HEK293 (cell line): ENCODE measurements at regions not wholly inside any gene's neighbourhood (a gene's known extent, or its start where the extent isn't known, plus 50 kb on each side); places are given as distances from the start of the nearest gene placed in this dataset.

Experiments
- CTCF ChIA-PET: fragments of 350-600 bp; formaldehyde crosslinking; extraction: SDS; loops from one replicate; lab custom pipeline; 2021; ENCODE audit warnings: antibody characterized with exemption; lab: Yijun Ruan, JAX
- POLR2A ChIA-PET: fragments of 300-600 bp; formaldehyde crosslinking; extraction: SDS; loops from one replicate; lab custom pipeline; 2020; ENCODE audit warnings: antibody characterized with exemption, inconsistent platforms; lab: Yijun Ruan, JAX
- H3K27ac ChIP-seq: fragments of 200-500 bp; sonication (Bioruptor generic); 2 replicates; pipeline ENCODE4 v1.5.1; 2014; ENCODE audit warnings: low read depth, low read length, control low read depth, inconsistent platforms; ENCODE audit errors: extremely low read depth
- H3K36me3 ChIP-seq, 2 experiments: fragments of 200-500 bp in 1 of 2; sonication (Bioruptor generic) in 1 of 2; 1 replicate in 1 of 2; 2 replicates in 1 of 2; pipeline ENCODE4 v1.5.1; 2014 to 2017; ENCODE audit warnings: inconsistent platforms in 2 of 2, low read length in 2 of 2; ENCODE audit not compliant: control insufficient read depth in 2 of 2, insufficient read depth in 1 of 2
- H3K4me1 ChIP-seq: fragments of 200-500 bp; sonication (Bioruptor generic); 2 replicates; pipeline ENCODE4 v1.5.1; 2014; ENCODE audit warnings: mild to moderate bottlenecking, low read length, inconsistent platforms; ENCODE audit not compliant: control insufficient read depth, insufficient read depth
- H3K4me3 ChIP-seq: 2 replicates; pipeline ENCODE4 v1.5.1; 2011; ENCODE audit warnings: low read depth, mild to moderate bottlenecking, control low read depth, low read length, moderate library complexity
- H3K9me3 ChIP-seq: fragments of 200-500 bp; sonication (Bioruptor generic); 2 replicates; pipeline ENCODE4 v1.5.1; 2014; ENCODE audit warnings: low read depth, low read length, inconsistent platforms; ENCODE audit not compliant: control insufficient read depth, insufficient read depth
- FEZF1 ChIP-seq: fragments of 450-650 bp; formaldehyde crosslinking; IDR thresholded peaks from 2 replicates; pipeline ENCODE4 v1.5.1; 2016; ENCODE audit warnings: missing biosample characterization, missing genetic modification characterization
- KLF10 ChIP-seq: fragments of 450-650 bp; IDR thresholded peaks from 2 replicates; pipeline ENCODE4 v1.5.1; 2018; ENCODE audit warnings: missing biosample characterization, mild to moderate bottlenecking, missing genetic modification characterization
- SP7 ChIP-seq: fragments of 450-650 bp; formaldehyde crosslinking; IDR thresholded peaks from 2 replicates; pipeline ENCODE4 v1.5.1; 2016; ENCODE audit warnings: missing biosample characterization, missing genetic modification characterization
- YY1 ChIP-seq: fragments of 450-650 bp; formaldehyde crosslinking; IDR thresholded peaks from 2 replicates; pipeline ENCODE4 v1.5.1; 2018; ENCODE audit warnings: missing biosample characterization, missing genetic modification characterization
- YY2 ChIP-seq: fragments of 450-650 bp; formaldehyde crosslinking; IDR thresholded peaks from 2 replicates; pipeline ENCODE4 v1.5.1; 2016; ENCODE audit warnings: missing biosample characterization, missing genetic modification characterization
- ZBTB21 ChIP-seq: fragments of 450-650 bp; formaldehyde crosslinking; IDR thresholded peaks from 2 replicates; pipeline ENCODE4 v1.5.1; 2017; ENCODE audit warnings: missing biosample characterization, missing genetic modification characterization
- ZBTB8A ChIP-seq: fragments of 450-650 bp; formaldehyde crosslinking; IDR thresholded peaks from 2 replicates; pipeline ENCODE4 v1.5.1; 2016; ENCODE audit warnings: missing biosample characterization, missing genetic modification characterization
- ZEB2 ChIP-seq: fragments of 450-650 bp; formaldehyde crosslinking; IDR thresholded peaks from 2 replicates; pipeline ENCODE4 v1.5.1; 2016; ENCODE audit warnings: missing biosample characterization, missing genetic modification characterization
- ZFP41 ChIP-seq: fragments of 450-650 bp; formaldehyde crosslinking; IDR thresholded peaks from 2 replicates; pipeline ENCODE4 v1.5.1; 2016; ENCODE audit warnings: missing biosample characterization, missing genetic modification characterization, borderline replicate concordance
- ZNF132 ChIP-seq: fragments of 450-650 bp; formaldehyde crosslinking; IDR thresholded peaks from 2 replicates; pipeline ENCODE4 v1.5.1; 2017; ENCODE audit warnings: missing biosample characterization, missing genetic modification characterization, borderline replicate concordance
- ZNF211 ChIP-seq: fragments of 450-650 bp; formaldehyde crosslinking; IDR thresholded peaks from 2 replicates; pipeline ENCODE4 v1.5.1; 2016; ENCODE audit warnings: low read depth, missing biosample characterization, missing genetic modification characterization
- ZNF266 ChIP-seq: fragments of 450-650 bp; formaldehyde crosslinking; IDR thresholded peaks from 2 replicates; pipeline ENCODE4 v1.5.1; 2016; ENCODE audit warnings: missing biosample characterization, missing genetic modification characterization, low read depth
- ZNF341 ChIP-seq: fragments of 450-650 bp; formaldehyde crosslinking; IDR thresholded peaks from 2 replicates; pipeline ENCODE4; 2016; ENCODE audit warnings: low read depth, missing biosample characterization, missing genetic modification characterization
- ZNF416 ChIP-seq: fragments of 450-650 bp; formaldehyde crosslinking; IDR thresholded peaks from 2 replicates; pipeline ENCODE4 v1.5.1; 2016; ENCODE audit warnings: missing biosample characterization, missing genetic modification characterization
- ZNF433 ChIP-seq: fragments of 450-650 bp; formaldehyde crosslinking; IDR thresholded peaks from 2 replicates; pipeline ENCODE4 v1.5.1; 2016; ENCODE audit warnings: missing biosample characterization, missing genetic modification characterization, low read depth
- ZNF600 ChIP-seq: fragments of 450-650 bp; formaldehyde crosslinking; IDR thresholded peaks from 2 replicates; pipeline ENCODE4 v1.5.1; 2016; ENCODE audit warnings: missing biosample characterization, missing genetic modification characterization
- ZNF623 ChIP-seq: fragments of 450-650 bp; formaldehyde crosslinking; IDR thresholded peaks from 2 replicates; pipeline ENCODE4 v1.5.1; 2016; ENCODE audit warnings: missing biosample characterization, missing genetic modification characterization
- ZNF654 ChIP-seq: fragments of 450-650 bp; formaldehyde crosslinking; IDR thresholded peaks from 2 replicates; pipeline ENCODE4 v1.5.1; 2016; ENCODE audit warnings: low read depth, missing biosample characterization, missing genetic modification characterization
- ZNF660 ChIP-seq: fragments of 450-650 bp; IDR thresholded peaks from 2 replicates; pipeline ENCODE4 v1.5.1; 2018; ENCODE audit warnings: missing biosample characterization, mild to moderate bottlenecking, missing genetic modification characterization
- ZNF776 ChIP-seq: fragments of 450-650 bp; formaldehyde crosslinking; IDR thresholded peaks from 2 replicates; pipeline ENCODE4 v1.5.0; 2017; ENCODE audit warnings: missing biosample characterization, missing genetic modification characterization, borderline replicate concordance
- ZNF785 ChIP-seq: fragments of 450-650 bp; formaldehyde crosslinking; IDR thresholded peaks from 2 replicates; pipeline ENCODE4 v1.5.1; 2016; ENCODE audit warnings: missing biosample characterization, missing genetic modification characterization
- ZNF791 ChIP-seq: fragments of 450-650 bp; formaldehyde crosslinking; IDR thresholded peaks from 2 replicates; pipeline ENCODE4 v1.5.1; 2016; ENCODE audit warnings: missing biosample characterization, missing genetic modification characterization
- ZSCAN30 ChIP-seq: fragments of 450-650 bp; IDR thresholded peaks from 2 replicates; pipeline ENCODE4 v1.5.1; 2018; ENCODE audit warnings: missing biosample characterization, mild to moderate bottlenecking, missing genetic modification characterization, moderate library complexity
- TF ChIP-seq, protein P1 (sequence below): fragments of 450-650 bp; formaldehyde crosslinking; IDR thresholded peaks from 2 replicates; pipeline ENCODE4 v1.5.1; 2016; ENCODE audit warnings: missing biosample characterization, missing genetic modification characterization
- TF ChIP-seq, protein P2 (sequence below): fragments of 450-650 bp; formaldehyde crosslinking; IDR thresholded peaks from 2 replicates; pipeline ENCODE4 v1.5.1; 2016; ENCODE audit warnings: missing biosample characterization, missing genetic modification characterization, borderline replicate concordance
- TF ChIP-seq, protein P3 (sequence below): fragments of 450-650 bp; formaldehyde crosslinking; IDR thresholded peaks from 2 replicates; pipeline ENCODE4 v1.5.1; 2016; ENCODE audit warnings: missing biosample characterization, missing genetic modification characterization
- TF ChIP-seq, protein P4 (sequence below): fragments of 450-650 bp; formaldehyde crosslinking; IDR thresholded peaks from 2 replicates; pipeline ENCODE4 v1.5.1; 2017; ENCODE audit warnings: missing biosample characterization, missing genetic modification characterization

DNA sequence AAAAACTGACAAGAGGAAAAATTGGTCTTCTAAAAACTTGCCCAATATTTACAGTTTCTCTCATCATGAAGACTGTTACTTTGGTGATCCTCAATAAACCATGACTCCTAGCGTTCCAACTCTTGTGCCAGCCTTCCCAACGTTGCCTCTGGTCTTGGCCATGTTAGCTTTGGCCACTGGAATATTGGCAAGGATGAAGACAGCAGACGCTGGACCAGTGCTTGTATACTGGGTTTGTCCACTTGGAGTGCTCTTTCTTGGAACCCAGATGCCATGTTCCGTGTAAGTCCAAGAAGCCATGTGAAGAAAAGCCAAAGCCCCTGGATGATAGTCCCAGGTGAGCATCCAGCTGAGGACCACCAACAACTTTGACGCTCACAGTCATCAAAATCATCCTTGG lies 379.6 kb downstream of the NUAK1 start (continued):
- TF ChIP-seq ZSCAN30: no peak
- TF ChIP-seq ZNF660 (tag by site-specific recombination): no peak
- TF ChIP-seq ZNF776 (tag by site-specific recombination): no peak
- no peak for TF ChIP-seq ZNF654 (tag by site-specific recombination)
- TF ChIP-seq, protein P1, sequence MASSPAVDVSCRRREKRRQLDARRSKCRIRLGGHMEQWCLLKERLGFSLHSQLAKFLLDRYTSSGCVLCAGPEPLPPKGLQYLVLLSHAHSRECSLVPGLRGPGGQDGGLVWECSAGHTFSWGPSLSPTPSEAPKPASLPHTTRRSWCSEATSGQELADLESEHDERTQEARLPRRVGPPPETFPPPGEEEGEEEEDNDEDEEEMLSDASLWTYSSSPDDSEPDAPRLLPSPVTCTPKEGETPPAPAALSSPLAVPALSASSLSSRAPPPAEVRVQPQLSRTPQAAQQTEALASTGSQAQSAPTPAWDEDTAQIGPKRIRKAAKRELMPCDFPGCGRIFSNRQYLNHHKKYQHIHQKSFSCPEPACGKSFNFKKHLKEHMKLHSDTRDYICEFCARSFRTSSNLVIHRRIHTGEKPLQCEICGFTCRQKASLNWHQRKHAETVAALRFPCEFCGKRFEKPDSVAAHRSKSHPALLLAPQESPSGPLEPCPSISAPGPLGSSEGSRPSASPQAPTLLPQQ: no peak
- no peak for TF ChIP-seq ZEB2
- TF ChIP-seq ZNF266: no peak

DNA sequence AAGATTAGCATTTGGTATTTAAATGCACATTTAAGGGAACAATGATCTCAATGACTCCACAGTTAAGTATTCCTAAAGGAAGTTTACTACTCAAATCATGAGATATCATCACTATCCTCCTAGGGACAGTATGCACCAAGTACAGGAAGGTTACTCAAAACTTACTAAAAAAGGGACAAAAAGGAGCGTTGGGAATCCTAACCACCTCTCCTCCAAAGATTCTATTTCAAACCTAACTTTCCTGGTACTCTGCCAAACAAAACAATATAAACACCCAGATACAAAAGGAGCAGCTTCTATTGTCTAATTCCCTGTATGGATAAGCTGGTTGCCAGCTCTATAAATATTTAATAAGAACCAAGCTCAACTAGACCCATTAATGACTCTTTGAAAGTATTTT lies 377.7 kb downstream of the NUAK1 start:
- Histone ChIP-seq H3K36me3 (no peaks in the 10 kb centered on the region), H3K9me3 (no peaks in the 10 kb centered on the region), H3K4me1 (peaks cover 11% of the 10 kb centered on the region), H3K4me3 (no peak overlapping the region), H3K27ac (no peak overlapping the region)
- ChIA-PET CTCF (interaction anchor here (0.7 to 1.4 kb wide), 3 partner anchors 28 to 341 kb away, joined by 3 to 5 read pairs (median 3); no protein-coding TSS in a partner anchor), POLR2A (no interaction called here)
- TF ChIP-seq ZBTB21 (tag by site-specific recombination): no peak
- peak; percentile 60; the same call in 1 of the 2 replicates for TF ChIP-seq FEZF1 (tag by site-specific recombination)
- TF ChIP-seq, protein P2, sequence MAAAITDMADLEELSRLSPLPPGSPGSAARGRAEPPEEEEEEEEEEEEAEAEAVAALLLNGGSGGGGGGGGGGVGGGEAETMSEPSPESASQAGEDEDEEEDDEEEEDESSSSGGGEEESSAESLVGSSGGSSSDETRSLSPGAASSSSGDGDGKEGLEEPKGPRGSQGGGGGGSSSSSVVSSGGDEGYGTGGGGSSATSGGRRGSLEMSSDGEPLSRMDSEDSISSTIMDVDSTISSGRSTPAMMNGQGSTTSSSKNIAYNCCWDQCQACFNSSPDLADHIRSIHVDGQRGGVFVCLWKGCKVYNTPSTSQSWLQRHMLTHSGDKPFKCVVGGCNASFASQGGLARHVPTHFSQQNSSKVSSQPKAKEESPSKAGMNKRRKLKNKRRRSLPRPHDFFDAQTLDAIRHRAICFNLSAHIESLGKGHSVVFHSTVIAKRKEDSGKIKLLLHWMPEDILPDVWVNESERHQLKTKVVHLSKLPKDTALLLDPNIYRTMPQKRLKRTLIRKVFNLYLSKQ: no peak
- no peak for TF ChIP-seq YY1 (tag by site-specific recombination)
- no peak for TF ChIP-seq KLF10
- TF ChIP-seq ZNF785 (tag by site-specific recombination): no peak
- TF ChIP-seq, protein P3, sequence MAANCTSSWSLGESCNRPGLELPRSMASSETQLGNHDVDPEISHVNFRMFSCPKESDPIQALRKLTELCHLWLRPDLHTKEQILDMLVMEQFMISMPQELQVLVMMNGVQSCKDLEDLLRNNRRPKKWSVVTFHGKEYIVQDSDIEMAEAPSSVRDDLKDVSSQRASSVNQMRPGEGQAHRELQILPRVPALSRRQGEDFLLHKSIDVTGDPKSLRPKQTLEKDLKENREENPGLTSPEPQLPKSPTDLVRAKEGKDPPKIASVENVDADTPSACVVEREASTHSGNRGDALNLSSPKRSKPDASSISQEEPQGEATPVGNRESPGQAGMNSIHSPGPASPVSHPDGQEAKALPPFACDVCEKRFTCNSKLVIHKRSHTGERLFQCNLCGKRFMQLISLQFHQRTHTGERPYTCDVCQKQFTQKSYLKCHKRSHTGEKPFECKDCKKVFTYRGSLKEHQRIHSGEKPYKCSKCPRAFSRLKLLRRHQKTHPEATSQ (tag by site-specific recombination): no peak
- TF ChIP-seq ZNF600 (tag by site-specific recombination): no peak
- TF ChIP-seq, protein P4, sequence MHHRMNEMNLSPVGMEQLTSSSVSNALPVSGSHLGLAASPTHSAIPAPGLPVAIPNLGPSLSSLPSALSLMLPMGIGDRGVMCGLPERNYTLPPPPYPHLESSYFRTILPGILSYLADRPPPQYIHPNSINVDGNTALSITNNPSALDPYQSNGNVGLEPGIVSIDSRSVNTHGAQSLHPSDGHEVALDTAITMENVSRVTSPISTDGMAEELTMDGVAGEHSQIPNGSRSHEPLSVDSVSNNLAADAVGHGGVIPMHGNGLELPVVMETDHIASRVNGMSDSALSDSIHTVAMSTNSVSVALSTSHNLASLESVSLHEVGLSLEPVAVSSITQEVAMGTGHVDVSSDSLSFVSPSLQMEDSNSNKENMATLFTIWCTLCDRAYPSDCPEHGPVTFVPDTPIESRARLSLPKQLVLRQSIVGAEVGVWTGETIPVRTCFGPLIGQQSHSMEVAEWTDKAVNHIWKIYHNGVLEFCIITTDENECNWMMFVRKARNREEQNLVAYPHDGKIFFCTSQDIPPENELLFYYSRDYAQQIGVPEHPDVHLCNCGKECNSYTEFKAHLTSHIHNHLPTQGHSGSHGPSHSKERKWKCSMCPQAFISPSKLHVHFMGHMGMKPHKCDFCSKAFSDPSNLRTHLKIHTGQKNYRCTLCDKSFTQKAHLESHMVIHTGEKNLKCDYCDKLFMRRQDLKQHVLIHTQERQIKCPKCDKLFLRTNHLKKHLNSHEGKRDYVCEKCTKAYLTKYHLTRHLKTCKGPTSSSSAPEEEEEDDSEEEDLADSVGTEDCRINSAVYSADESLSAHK: no peak

DNA sequence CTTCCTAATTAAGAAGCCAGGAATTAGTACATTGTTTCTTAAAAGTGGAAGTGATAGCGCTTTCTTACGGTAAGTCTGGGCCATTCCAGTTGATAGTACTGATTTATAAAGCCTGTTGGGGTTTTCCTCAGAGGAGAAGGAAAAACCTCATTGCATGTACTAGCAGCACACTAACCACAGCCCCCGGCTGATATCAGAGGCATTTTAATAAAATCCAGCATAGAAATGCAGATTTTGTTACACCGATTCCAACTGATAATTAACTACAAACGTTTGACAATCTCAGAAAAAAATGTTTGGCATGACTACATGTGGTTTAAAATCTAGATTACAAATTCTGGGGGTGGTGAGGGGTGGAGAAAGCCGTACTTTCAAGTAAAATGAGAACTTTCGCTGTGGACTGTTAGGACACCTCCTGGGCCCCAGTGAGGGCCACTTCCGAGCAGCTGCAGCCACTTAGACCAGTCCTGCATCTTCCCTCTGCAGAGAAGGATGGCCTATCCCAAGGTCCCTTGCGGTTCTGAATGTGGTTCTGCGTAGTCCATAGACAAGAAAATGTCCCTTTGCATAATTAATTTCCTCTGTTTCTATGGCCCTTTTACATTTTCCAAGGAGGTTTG lies 374.4 kb downstream of the NUAK1 start:
- Histone ChIP-seq H3K36me3 (no peaks in the 10 kb centered on the region), H3K27ac (no peak overlapping the region), H3K4me1 (peaks cover 11% of the 10 kb centered on the region), H3K4me3 (no peak overlapping the region), H3K9me3 (no peaks in the 10 kb centered on the region)
- CTCF ChIA-PET: no interaction called here
- POLR2A ChIA-PET: no interaction called here
- TF ChIP-seq SP7 (tag by site-specific recombination) (no peak), ZNF433 (no peak), ZFP41 (tag by site-specific recombination) (no peak), ZNF211 (tag by site-specific recombination) (no peak), ZNF132 (tag by site-specific recombination) (no peak), ZBTB8A (tag by site-specific recombination) (no peak), ZNF791 (tag by site-specific recombination) (no peak), ZNF623 (tag by site-specific recombination) (no peak), YY2 (tag by site-specific recombination) (no peak), ZNF600 (tag by site-specific recombination) (no peak), ZNF416 (tag by site-specific recombination) (no peak), ZNF341 (tag by site-specific recombination) (no peak)
